ENCODE measurements at regions not wholly inside any gene's neighbourhood (a gene's known extent, or its start where the extent isn't known, plus 50 kb on each side); places are given as distances from the start of the nearest gene placed in this dataset.

DNA sequence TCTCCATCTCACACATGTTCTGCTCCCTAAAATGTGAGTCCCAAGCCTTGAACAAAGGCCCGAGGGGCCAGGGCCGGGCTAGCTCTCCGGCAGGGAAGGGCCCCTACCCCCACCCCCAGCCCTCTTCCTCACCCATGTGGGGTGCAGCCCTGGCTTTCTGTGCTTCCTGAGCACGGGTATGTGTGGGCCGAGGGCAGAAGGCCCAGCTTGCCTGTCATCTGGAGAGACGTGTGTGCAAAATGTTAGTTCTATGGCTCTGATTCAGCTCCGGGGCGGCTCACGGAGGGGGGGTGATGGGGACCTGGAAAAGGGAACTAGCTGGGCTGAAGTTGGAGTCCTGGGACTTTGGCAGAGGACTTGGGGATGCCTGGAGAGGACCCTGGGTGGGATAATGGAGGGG is 90.3 kb upstream of the ARAP3 start:
- TF ChIP-seq POLR2A (IDR thresholded peaks at IDR 0.05), result no peak
- TF ChIP-seq, protein P1, sequence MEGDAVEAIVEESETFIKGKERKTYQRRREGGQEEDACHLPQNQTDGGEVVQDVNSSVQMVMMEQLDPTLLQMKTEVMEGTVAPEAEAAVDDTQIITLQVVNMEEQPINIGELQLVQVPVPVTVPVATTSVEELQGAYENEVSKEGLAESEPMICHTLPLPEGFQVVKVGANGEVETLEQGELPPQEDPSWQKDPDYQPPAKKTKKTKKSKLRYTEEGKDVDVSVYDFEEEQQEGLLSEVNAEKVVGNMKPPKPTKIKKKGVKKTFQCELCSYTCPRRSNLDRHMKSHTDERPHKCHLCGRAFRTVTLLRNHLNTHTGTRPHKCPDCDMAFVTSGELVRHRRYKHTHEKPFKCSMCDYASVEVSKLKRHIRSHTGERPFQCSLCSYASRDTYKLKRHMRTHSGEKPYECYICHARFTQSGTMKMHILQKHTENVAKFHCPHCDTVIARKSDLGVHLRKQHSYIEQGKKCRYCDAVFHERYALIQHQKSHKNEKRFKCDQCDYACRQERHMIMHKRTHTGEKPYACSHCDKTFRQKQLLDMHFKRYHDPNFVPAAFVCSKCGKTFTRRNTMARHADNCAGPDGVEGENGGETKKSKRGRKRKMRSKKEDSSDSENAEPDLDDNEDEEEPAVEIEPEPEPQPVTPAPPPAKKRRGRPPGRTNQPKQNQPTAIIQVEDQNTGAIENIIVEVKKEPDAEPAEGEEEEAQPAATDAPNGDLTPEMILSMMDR (IDR thresholded peaks at IDR 0.05), result no peak
